CD4-positive, alpha-beta T cell treated with Interleukin-15 for 1 hour (primary cell): ENCODE measurements at regions not wholly inside any gene's neighbourhood (a gene's known extent, or its start where the extent isn't known, plus 50 kb on each side); places are given as distances from the start of the nearest gene placed in this dataset.

Experiments used
- DNase-seq: peaks from one replicate; pipeline ENCODE4 v3.0.0-alpha.2; 2020

DNA sequence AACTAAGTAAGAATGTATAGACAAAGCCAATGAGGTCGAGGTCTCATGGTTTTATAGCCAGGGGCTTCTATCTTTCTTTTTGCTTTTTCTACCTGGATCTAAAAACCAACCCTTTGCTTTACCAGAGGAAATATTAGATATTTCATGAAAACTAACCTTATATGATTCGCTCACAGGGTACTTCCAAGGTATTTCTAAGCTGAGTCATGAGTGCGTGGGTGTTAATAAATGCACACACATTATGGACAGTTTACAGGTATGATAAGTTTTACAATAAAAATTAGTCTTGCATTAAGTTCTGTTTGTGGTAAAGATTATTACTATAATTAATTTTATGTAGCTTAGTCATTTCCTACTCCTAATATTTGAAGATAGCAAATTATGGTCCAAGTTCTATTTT, 217.2 kb downstream of the CHRM3 start:
- no peak for DNase-seq

DNA sequence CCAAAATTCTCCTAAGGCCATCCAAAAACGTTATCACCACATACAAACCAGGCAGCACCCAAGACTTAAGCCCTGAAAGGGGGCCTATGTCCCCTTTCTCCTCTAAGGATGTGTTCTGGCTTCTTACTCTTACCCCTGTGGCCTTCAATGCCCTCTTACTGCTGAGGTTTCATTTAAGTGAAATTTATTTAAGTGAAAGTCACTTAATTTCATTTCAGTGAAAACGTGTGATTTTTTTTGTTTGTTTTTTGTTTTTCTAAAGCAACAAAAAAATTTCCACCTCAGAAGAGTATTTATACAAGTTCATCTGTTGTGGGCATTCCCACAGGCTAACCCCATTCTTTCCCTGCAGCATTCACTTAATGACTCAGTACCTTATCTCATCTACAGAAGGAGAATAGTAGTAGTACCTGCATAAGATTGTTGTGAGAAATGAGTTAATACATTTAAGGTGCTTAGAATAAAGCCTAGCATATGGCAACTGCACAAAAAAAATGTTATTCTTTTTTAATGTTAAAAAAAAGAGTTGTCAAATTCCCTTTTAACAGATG, 220.6 kb downstream of the CHRM3 start:
- no peak for DNase-seq

DNA sequence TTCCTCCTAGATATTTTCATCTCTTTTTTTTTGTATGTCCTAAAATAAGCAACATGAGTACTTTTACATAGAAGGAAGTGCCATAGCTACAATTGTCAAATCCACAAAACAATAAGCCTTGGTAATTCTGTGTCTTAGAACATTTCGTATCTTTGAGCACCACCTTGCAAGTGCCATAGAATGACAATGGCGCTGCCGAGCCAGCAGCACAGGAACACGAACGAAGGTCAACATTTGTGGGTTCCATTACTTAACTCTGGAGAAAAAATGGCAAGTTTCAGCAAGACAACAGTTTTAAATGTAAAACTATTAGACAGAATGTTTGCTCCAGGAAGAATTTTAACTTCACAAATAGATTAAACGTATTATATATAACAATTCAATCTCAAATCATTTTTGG, 222.1 kb downstream of the CHRM3 start:
- DNase-seq = no peak

DNA sequence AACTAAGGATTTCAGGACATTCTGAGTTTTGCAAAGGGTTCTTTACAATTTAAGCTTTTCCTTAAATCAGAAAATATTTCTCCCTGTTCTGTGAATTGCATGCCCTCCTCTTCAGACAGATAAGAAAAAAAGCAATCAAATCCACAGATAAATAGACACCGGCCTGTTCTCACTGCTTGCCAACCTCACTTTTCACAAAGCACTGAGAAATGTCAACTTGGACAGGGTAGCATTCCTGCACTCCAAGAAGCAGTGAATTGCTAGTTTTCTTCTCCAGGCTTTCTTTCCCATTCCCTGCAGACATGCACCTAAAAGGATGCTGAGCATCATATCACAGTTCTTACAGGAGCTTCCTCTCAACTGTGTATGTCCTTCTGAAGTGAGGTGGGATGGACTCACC, 226.0 kb downstream of the CHRM3 start:
- no peak for DNase-seq

DNA sequence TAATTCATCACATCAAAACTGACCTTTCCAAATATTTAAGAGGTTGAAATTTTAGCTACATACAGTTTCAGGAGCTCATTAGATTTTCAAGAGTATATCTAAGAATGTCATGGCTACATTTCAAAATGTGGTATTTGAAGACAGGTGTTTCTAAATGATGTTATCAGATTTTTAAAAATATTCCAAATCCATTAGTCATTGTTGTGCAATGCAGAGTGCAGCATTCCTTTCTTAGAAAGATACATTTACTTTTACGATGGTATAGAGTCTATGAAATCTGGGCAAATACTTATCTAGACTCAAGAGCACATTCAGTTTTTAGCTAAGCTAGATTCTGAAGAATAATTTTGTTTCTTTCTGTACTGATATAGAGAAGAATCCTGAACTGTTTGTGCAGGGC, 230.3 kb downstream of the CHRM3 start:
- no peak for DNase-seq

DNA sequence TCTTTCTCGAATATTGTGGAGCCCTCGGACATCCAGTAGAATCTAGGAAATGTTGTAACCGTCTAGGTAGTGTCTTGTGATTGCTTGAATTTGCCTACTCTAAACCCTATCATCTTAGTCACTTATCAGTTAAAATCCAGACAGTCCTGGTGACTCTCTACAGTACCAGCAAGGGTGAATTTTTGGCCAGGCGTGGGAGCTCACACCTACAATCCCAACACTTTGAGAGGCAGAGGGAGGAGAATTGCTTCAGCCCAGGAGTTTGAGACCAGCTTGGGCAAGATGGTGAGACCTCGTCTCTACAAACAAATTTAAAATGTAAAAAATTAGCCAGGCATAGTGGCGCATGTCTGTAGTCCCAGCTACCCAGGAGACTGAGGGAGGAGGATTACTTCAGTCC, 230.9 kb downstream of the CHRM3 start:
- DNase-seq = no peak

DNA sequence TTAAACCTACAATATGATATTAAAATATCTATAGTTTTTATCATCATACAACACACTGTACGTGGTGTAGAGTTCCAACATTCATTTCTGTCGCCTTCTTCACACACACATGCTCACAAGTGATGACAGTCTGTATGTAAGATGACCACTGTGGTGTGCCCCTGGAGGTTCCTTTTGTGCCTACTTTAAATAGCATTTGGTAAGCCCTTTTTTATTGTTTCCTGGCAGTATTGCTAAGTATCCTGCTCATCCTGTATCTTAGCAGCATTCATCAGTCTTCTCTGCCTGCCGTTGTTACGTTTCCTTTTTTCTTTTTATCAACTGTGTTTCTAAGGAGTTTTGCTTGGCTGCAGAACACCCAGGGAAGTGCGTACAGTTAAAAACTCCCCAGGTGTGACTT, 231.4 kb downstream of the CHRM3 start:
- no peak for DNase-seq

DNA sequence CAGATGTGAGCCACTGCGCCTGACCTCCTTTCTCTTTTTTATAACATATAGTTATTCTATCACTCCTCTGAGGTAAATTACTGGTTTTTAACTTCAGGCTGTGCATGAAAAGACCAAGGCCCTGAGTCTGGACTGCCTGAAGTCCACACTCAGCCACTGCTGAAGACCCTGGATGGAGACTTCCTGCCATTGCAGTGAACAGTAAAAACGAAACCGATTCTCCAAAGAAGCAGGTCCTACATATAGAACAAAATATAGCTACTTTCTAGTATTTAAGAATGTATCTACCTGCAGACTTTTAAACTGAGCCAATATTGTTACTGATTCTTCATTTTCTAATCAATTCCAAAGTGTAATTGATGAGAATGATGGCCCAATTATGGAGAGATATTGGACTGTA, 232.8 kb downstream of the CHRM3 start:
- DNase-seq = no peak

DNA sequence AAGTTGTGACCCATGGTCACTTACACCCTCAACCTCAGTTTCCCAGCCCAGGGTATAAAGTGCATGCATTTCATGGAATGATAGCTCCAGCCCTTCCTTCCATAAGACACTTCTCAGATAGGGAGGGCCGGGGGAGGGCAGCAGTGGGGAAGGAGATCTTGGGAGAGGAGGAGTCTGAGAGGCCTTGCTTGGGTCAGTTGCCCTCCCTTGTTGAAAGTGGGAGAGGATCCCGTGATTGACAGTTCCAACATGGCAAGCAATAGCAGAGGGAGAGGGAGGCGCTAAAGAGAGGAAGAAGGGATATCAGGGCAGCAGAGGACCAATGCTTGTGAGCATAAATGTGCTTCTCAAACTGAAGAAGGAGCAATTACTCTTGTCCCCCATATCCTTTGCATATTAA, 244.4 kb downstream of the CHRM3 start:
- DNase-seq = no peak

DNA sequence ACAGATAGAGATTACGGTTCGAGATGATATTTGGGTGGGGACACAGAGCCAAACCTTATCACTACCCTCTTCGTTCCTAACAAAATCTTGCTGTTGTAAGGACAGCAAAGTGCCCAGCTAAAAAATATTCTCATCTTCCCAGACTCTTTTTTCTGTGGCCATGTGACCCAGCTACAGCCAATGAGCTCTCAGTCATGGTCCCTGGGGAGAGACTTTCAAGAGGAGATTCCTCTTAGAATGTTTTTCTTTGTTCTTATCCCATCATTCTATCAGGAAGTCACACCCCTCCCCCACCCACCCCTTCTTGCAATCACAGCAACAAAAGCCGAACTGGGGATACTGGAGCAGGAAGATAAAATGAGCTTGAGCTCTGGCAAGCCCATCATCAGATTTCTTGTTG, 247.1 kb downstream of the CHRM3 start:
- DNase-seq = no peak

DNA sequence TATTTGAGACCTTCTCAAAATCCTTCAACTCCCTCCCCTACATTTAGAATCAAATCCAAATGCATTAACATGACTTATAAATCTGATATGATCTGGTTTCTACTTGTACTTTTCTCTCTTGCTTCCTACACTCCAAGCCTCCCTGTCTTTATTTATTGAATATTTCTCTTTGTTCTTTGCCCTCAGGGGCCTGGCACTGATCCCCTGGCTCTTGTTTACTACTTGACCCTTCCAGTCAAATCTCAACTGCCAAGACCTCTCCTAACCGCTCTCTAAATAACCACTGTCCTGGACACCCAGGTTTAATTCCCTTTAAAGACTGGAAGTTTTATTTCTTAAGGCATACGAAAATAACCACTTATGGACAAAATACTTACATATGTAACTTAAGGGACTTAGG, 248.9 kb downstream of the CHRM3 start:
- no peak for DNase-seq

DNA sequence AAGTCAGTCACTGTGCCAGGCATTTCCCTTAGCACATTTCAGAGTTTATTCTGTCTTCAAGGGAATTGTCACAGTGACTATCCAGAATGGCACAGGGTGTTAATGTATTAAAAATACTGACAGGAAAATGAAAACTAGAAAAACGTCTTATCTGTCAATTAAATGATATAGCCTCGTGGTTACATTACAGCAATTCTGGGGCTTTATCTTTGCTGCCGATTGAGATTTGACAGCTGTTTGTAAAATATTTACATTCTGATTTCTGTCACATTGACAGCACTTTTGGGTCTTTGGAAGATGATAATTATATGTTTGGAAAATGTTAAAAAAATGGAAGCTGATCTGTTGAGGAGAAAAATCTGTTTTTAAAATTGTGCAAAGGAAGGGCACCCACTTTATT, 250.0 kb downstream of the CHRM3 start:
- no peak for DNase-seq

DNA sequence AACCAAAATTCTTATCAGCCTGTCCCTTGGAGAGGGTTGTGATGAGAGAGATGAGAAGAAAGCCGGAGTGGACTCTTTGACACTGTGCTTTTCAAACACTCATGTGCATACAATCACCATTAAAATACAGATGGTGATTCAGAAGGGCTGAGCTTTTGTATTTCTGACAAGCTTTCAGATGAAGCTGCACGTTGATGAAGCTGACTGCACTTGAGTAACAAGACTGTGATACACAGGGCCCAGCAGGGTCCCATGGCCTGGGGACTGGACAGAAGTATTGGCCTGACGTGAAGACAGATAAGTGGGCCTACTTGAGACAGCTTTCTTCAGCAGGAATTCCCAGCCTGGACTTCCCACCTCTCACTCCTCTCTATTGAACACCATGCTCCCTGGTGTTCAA, 258.2 kb downstream of the CHRM3 start:
- DNase-seq = no peak

DNA sequence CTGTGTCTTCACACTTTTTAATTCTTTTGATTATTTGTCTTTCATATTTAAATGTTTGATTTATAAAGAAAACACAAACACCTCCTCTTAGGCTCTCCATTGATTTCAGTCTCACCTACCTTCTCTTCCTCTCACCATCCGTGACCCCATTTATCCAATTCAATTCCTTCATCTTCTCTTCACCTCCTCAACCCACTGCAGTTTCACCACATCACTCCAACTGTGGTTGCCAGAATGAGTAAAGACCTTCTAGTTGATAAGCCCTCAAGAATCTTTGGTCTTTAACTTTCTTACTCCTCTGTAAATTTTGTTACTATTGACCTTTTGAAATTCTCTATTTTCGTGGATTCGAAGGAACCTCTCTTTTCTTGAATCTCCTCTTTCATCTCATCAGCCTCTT, 260.7 kb downstream of the CHRM3 start:
- no peak for DNase-seq

DNA sequence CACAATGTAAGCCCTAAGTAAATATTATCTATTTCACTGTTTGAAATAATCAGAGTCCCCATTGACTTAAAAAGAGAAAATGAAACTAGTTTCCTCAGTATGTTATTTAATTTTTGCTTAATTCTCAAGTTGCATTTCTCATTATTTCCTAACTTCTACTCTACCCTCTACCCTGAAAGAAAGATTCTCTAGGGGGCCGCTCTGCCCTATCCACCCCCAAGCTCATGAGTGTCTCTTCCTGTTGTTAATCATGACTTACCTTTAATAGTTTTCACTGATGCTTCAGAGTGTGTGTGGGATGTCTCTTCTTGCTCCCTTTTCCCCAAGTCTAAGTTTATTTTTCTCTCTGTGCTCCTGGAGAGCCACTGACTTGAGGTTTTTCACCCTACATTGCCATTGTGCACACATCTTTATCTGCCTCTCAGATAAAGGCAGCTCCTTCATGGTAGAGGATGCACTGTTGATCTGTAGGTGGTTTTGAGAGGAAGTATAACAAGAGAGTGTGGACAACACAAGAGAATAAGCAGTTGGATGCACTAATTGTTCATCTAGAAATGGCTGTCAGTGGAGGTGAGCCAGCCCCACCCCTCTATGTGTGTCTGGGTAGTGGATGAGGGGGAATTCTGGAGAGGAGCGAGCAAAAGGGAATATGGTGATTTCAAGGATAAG, 261.7 kb downstream of the CHRM3 start:
- DNase-seq = no peak

DNA sequence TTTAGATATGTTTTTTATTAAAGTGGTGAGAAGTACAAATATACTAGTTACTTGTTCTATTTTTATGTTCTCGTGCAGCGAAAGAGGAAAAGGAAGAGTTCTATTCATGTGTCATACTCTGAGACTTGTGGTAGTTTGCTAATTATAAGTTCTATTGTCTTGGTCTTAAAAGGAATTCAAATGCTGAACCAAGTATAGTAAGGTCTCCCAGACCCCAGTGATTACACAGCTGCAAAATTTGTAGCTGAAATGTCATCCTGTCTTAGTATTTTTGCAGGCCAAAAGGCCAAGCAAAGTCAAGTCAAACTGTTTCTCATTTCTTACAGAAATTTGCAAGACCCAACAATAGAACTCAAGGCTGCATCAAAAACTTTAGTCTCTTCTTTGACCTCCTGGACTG, 268.7 kb downstream of the CHRM3 start:
- no peak for DNase-seq

DNA sequence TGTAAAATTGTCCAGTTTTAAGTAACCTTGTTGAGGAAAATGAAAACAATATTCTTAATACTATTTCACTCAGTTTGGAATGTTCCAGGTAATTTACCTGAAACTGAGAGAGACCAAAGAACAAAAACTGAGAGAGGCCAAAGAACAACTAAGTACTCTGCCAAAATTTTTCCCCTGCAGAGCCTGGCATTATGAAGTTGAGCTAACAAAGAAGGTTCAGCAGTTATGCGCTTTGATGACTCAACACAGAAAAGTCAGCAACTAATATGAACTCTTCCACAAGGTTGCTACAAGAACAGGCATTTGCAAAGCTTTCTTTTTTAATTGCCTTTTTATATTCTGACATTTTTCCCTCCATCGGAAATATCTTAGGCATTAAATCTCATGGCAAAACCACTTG, 270.9 kb downstream of the CHRM3 start:
- no peak for DNase-seq

DNA sequence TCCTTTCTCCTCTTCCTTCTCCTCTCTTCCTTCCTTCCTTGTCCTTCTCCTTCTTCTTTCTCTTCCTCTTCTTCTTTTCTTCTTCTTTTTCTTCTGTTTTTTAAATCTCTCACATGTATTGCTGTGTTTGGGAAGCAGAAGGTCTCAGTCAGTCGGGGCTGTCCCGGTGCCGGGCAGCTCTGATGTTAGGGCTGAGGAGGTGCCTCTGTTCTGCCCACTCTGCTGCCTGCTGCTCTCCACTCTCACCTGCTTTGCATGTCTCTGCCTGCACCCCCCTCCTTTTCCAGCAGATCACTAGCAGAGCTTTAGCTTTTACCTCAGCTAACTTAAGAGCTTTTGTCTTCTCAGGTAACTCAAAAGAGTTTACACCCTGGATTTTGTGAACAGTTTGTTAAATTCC, 276.6 kb downstream of the CHRM3 start:
- no peak for DNase-seq

DNA sequence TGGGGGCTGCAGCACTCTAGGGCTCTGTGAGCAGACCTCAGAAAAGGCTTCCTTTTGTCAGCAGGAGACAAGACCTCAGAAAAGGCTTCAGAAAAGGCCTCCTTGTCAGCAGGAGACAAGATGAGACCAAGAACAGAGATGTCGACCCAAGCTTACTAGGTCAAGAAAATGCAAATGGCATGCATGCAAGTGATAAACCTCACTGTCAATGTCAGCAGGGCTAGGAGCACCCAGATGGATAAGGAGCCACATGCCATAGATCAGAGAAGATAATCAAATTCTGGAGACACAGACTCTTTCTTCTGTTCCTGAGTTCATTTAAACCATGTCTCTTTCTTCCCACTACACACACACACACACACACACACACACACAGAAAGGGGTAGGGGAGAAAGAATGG, 285.9 kb downstream of the CHRM3 start:
- DNase-seq = no peak

DNA sequence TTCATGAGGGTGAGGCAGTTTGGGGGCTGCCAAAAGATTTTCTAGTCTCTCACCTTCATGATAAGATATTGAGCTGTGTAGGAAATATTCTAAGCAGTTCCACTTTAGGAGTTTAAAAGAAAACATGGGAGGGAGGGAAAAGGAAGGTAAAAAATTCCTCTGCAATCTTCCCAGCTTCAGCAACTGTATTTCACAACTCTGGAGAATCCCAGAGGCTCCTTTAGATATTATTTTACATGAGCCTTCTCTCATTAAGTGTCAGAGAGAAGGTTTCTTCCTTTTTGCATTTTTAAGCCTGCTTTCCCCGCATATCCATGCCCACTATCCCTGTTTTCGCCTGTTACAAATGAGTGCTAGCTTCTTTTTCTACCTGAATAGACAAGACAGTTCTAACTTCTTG, 289.4 kb downstream of the CHRM3 start:
- no peak for DNase-seq

DNA sequence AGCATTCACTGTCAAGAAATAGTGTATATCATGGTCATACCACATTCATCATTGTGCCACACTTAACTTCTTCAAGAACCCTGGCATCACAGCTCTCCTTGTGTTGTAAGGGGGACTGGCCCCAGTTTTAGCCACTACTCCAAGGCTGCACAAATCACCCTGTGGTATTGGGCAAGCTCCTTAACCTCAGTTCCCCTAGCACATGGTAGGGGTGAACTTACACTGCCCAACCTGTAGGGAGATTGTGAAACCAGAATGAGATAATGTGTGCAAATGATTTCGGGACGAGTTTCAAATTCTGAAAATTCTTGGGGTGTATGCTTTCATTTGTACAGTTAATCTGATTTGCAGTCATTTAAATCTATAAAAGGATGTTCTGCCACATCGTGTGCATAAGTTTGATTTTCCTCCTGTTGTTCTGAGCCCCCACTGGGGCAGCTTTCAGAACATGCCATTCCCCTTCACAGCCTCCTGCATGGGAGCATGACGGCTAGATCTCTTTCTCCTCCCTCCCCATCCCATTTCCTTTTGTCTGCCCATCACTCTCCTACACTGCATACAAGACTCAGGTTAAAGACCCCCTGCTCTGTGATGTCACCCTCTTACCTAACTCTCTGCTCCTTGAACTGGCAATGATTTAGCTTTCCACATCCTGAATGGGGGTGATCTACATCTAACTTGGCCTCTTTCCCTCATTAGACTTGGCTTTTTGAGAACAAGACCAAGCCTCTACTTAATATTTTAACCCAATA, 290.3 kb downstream of the CHRM3 start:
- DNase-seq = no peak

DNA sequence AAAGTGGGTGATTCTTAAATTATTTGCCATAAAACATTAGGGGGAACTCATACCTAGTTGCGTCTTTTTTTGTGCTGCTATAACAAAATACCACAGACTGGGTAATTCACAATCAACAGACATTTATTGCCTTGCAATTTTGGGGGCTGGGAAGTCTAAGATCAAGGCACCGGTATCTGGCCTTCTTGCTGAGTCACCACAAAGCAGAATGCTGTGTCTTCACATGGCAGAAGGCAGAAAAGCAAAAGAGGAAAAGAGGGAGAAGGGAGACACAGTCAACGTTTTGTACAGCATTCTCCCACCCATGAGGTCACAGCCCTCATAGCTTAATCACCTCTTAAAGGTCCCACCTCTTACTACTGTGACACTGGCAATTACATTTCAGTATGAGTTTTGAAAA, 291.0 kb downstream of the CHRM3 start:
- DNase-seq = no peak

DNA sequence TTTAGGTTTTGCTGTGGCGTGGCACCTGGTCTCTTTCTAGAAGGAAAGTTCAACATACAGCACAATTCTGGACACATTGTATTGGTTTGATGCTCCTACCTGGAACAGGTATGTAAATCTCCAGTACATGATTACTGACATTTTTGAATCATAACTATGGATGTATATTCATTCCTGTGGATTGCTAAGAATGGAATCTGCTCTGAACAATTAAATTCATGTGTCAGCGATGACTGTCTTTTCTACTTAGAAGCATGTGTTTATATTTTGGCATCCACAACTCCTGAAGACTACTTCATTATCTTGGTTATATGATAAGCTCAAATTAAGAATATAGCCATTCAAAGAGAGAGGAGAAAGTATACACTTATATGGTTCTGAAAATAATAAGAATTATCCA, 291.8 kb downstream of the CHRM3 start:
- no peak for DNase-seq

DNA sequence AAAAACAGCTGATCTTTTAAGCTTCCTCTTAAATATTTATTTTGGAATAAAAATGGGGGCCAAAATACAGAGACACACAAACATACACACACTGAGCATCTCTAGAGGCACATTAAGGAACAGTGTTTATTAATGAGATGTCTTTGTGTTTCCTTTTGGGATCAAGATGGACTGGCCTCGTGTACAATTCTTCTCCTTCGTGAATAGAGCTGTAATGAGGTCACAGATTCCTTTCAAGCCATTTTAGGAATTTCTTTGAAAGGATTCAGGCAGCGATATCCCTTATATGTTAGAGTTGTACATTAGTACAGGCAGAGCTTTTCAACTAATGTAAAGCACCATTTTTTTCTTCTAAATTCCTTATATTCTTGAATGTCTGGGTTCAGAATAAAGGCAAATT, 295.7 kb downstream of the CHRM3 start:
- no peak for DNase-seq

DNA sequence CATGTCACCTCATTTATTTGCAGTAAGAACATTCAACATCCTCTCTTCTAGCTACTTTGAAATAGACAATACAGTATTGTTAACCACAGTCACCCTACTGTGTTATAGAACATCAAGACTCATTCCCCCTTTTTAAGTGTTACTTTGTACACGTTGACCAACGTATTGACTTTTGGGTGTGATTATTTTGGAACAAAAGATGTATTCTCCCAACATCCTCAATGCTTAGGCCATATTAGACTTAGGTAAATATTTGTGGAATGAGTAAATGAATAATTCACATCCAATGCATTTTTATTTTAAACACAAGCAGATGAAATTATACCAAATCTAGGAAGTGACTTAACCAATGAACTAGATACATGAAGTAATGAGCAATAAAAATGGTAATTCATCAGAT, 296.6 kb downstream of the CHRM3 start:
- no peak for DNase-seq
